A673 (cell line): ENCODE measurements at regions not wholly inside any gene's neighbourhood (a gene's known extent, or its start where the extent isn't known, plus 50 kb on each side); places are given as distances from the start of the nearest gene placed in this dataset.

ENCODE experiments used
- EZH2 ChIP-seq: fragments of 200-600 bp; sonication (generic); IDR thresholded peaks from 2 replicates; pipeline ENCODE4 v1.6.1; 2017; ENCODE audit warnings: borderline replicate concordance, low read depth, mild to moderate bottlenecking, mixed read lengths, antibody characterized with exemption, low read length; ENCODE audit not compliant: poor library complexity, severe bottlenecking
- TF ChIP-seq, protein P1 (sequence below): fragments of 300-800, 200-600 bp; sonication (generic); conservative IDR thresholded peaks from 2 replicates; pipeline ENCODE4 v1.5.1; 2017; ENCODE audit warnings: low read depth, mild to moderate bottlenecking, antibody characterized with exemption, low read length, moderate library complexity, mixed read lengths

DNA sequence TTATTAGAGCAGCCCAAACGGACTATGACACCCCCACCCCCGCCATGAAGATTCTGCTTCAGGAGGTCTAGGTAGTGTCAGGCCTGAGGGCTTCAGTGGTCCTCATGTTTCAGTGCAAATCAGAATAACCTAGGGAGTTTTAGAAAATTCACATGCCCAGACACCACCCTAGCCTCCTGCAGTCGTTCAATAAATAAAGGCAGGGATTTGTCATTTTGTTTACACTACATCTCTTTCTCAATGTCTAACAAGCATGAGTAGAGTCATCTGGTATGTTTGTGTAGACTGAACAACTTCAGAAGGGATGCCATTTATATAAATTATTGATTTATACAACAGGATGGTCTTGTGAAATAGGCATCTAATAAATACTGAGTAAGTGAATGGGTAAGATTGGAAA, 112.1 kb upstream of the SERPINE2 start:
- TF ChIP-seq, protein P1, sequence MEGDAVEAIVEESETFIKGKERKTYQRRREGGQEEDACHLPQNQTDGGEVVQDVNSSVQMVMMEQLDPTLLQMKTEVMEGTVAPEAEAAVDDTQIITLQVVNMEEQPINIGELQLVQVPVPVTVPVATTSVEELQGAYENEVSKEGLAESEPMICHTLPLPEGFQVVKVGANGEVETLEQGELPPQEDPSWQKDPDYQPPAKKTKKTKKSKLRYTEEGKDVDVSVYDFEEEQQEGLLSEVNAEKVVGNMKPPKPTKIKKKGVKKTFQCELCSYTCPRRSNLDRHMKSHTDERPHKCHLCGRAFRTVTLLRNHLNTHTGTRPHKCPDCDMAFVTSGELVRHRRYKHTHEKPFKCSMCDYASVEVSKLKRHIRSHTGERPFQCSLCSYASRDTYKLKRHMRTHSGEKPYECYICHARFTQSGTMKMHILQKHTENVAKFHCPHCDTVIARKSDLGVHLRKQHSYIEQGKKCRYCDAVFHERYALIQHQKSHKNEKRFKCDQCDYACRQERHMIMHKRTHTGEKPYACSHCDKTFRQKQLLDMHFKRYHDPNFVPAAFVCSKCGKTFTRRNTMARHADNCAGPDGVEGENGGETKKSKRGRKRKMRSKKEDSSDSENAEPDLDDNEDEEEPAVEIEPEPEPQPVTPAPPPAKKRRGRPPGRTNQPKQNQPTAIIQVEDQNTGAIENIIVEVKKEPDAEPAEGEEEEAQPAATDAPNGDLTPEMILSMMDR, result no peak
- TF ChIP-seq EZH2, result no peak
